HG03025 (cell line): ENCODE measurements at regions not wholly inside any gene's neighbourhood (a gene's known extent, or its start where the extent isn't known, plus 50 kb on each side); places are given as distances from the start of the nearest gene placed in this dataset.

Experiments
- ATAC-seq: cut with Tn5 transposase; IDR thresholded peaks from one replicate; pipeline ENCODE4 v1.9.1; 2021; ENCODE audit warnings: mild to moderate bottlenecking, moderate library complexity; ENCODE audit not compliant: unreplicated experiment, low FRiP score

DNA sequence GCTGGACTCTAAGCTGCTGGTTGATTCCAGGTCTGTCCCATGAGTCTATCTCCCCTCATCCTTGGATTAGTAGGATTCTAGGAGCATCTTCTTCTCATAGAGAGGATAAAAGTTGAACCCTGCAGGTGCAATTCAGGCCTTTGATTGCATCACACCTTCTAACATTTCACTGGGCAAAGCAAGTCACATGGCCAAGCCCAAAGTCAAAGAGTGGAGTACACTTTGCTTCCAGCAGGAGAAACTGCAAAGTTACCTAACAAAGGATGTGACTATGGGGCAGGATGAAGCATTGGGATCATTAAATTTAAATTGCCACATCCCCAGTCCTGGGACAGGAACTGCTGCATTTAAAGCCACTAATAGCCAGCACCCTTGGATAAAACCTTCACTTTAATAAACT is 51.0 kb upstream of the EGFLAM start:
- no peak for ATAC-seq

DNA sequence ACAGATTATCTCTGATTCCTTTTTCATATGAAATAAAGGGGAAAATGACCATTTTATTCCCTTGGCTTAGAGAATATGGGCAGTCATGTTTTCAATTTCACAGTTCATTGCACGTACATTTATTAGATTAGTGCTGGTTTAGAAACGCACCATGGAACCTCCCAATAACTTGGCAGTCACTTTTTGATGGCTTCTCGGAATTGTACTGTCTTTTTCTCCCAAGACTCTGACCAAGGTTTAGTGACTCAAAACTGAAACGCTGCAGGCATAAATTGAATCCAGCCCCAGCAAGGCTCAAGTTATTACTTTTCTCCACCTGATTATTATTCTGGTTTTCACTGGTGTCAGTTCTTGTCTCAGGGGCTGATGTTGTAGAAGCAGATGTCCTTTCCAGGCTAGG is 55.6 kb upstream of the EGFLAM start:
- no peak for ATAC-seq

DNA sequence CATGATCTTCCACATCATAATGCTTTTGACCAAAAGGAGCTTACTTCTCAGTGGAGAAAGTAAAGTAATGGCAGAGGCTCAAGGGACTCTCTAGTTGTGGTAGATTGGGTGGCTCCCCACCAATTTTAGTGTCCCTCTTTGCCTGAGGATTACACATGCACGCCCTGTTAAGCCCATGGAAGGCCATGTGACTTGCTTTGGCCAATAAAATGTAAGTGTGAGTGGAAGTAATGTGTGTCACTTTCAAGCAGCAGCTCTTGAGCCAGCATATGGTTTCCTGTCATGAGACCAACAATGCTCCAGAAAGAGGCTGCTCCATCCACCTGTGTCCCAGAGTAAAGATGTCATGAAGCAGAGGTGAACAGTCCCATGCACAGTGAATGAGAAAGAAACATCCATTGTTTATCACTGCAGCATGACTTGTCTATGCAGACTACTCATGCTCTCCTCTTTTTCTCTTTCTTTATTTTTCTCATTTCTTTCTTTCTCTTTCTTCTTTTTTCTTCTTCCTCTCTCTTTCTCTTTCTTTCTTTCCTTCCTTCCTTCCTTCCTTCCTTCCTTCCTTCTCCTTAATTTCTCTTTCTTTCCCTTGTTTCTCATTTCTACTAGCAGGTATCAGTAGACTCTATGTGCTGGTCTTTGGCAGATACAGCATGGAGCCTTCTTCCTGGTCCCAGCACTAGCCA is 57.3 kb upstream of the EGFLAM start:
- ATAC-seq: no peak

DNA sequence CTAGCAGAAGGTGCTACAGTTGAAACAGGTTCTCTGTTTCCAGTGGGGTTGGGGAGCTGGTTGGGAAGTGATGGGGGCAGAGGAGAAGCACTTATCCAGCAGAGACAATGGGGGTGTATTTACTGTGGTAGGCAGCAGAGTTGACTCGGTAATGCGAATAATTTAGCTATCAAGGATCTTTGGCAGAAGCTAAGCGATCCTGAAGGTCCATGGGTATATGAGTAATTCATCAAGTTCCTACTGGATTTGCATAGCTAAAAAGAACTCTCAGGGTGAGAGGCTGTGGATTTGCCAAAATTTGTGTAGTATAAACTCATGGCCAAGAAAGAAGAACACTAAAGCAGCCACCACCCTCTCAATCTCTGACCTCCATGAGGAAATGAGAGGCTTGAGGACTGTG is 61.2 kb upstream of the EGFLAM start:
- no peak for ATAC-seq

DNA sequence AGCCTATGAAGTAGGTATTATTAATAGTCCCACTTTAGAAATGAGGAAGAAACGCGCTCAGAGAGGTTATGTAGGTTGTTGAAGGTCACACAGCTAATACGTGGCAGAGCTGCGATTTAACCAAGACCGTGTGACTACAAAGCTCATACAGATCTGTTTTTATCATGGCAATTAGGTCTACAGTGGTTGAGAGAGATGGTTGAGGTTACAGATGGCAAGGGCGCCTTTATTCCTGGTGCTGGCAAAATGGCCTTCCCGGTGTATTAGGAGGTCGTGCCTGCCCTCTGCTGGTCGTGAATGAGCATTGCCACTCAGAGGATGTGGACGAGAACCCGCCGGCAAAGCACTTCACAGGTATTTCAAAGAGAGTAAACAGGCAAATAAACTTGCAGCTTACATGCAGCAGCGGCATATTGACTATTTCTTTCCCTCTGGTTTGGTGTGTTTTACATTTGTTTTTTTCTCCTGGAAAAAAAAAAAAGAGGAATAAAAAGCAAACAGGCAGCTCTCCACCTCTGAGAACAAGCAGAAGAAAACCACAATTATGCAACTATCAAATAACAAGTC is 65.3 kb upstream of the EGFLAM start:
- ATAC-seq: peak; percentile 48

DNA sequence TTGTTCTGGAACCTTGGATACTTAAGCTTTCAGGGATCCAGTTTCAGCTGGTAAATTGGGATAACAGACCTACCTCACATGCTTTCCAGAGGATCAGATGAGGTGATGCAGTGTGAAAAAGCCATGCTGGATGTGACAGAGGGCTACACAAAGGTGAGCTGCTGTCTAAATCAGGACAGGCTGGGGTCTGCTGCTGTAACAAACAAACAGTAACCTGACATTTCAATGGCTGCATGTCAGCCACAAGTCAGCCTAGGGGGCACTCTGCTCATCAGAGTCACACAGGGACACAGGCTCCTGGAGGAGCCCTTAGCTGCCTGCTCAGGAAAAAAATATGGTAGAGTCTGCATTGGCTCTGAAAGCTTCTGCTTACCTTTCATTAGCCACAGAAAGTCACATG is 66.7 kb upstream of the EGFLAM start:
- ATAC-seq: no peak

DNA sequence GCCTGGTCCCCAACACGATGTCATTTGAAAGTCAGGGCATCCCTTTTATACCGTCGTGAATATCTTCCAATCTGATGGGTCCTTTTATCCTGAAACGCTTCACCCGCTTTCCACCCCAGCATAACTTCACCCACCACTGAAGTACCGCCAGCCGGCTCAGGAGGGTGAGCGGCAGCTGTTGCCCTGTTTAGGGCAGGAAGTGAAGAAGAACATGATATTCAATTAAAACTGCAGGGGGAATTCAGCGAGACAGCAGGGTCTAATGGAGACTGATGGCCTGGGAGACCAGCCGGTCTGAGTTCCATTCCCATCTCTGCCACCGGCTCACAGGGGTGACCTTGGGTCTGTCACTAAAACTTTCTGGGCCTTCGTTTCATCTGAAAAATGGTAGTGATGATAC is 68.2 kb upstream of the EGFLAM start:
- ATAC-seq: no peak

DNA sequence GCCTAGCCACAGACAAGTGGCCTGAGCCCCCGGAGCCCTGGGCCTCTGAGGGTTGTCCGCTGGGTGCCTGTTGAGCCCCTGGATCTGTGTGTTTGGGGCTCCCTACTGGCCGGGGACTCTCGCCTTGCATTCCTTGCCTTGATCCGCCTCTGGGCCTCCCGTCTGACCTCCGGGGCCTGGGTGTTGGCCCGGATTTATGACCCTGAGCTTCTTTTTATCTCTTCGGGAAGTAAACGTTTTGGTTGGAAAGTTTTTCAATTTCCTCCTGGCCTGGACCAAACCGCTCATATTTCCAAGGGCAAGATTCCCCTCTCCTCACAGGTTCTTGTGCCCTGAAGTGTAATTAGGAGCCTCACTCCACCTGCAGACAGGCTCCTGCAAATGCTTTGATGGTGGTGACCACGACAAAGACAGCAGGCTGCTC is 69.3 kb upstream of the EGFLAM start:
- ATAC-seq: no peak

DNA sequence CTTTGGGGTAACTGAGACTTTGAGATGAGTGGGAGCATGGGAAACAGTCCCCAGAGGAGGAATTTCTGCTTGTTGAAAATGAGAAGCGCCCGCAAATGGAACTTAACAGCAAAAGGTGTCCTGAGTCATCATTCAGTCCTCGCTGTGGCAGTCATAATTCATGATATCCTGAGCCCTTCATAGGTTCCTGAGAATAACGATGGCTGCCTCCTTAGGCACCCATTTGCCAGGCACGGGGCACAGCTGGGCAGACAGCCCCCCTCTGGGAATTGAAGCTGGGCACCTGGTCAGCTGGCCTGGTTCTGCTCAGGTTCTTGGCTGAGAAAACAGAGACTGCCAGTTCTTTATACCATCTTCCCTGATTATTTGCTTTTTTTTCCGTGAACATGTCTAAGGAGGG is 69.8 kb upstream of the EGFLAM start:
- no peak for ATAC-seq

DNA sequence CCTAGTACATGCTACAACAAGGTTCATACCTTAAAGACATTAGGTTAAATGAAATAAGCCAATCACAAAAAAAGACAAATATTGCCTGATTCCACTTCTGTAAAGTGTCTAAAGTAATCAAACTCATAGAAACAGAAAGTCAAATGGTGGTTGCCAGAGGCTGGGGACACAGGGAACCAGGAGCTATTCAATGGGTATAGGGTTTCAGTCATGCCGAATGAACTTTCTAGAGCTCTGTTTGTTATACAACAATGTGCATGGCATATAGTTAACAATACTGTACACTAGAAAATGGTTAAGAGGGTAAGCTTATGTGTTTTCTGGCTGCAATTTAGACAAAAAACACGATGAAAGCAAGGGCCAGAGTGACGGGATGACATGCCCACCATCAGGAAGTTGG is 70.8 kb upstream of the EGFLAM start:
- no peak for ATAC-seq

DNA sequence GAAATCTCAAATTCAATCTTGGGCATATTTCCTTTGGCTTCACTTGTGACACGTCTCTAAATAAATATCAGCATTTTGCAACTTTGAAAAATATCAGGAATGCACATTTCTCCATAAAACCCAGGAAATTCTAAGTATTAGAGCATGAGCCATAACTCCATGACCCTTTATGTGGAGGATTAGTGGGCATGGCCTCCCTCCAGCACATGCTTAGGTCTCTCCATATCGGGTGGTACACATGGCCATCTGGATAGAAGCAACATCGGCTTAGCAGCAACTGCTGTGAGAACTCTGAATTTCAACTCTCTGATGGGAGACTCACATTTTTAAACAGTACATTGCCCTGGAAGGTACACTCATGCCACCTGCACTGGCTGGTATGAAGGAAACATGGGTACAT is 73.7 kb upstream of the EGFLAM start:
- ATAC-seq: no peak

DNA sequence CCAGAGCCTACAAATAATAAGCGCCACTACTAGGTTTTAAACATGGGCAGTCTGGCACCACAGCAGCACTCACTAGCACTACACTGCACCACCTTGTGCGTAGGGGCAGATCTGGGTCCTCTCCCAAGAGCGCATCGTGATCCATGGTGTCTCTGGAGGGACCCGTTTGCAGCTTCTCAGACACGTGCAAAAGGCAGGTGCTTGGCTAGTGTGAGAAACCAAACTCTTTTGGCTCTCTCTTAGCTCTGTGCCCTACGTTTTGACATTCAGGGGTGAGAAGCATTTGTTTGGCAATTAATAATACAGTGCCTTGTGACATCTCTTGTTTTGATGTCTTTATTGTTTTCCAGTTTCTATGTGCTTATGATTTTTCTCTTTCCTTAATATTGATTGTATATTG is 75.4 kb upstream of the EGFLAM start:
- ATAC-seq: no peak

DNA sequence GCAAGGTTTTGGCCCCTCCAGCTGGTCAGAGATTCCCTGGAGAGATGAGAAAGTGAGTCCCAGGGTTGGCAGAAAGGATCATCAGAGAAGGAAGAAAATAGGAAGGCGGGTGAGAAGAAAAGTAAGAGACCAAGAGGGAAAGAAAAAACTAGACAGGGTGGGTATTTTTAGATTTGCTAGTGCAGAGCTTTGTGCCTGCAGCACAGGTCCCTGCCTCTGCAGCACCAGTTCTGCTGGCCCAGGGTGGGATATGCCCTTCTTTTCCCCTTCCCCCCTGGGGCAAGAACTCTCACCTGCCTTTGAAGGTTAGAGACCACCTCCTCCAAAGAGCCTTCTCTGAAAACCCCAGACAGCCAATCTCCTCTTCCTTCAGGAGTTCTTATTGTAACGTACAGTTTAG is 90.3 kb upstream of the EGFLAM start:
- ATAC-seq: no peak

DNA sequence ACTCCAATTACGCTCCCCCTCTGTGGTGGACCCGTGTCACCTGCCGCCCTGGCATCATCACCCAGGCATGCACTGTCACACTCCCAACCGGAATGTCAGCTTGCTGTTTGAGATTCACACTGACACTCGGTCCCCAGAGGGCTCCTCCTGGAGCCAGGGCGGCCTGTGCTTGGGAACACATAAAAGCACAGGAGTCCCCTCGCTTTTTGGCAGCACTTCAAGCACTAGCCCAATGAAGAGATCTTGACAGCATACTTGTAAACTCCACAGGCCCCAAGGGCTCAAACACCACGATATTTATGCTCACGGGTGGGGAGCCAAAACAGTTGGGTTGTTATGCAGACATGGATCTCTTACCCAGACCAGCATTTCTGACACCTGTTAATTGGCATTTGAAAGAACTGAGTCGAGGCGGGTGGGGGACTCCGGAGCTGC is 90.8 kb upstream of the EGFLAM start:
- ATAC-seq: no peak

DNA sequence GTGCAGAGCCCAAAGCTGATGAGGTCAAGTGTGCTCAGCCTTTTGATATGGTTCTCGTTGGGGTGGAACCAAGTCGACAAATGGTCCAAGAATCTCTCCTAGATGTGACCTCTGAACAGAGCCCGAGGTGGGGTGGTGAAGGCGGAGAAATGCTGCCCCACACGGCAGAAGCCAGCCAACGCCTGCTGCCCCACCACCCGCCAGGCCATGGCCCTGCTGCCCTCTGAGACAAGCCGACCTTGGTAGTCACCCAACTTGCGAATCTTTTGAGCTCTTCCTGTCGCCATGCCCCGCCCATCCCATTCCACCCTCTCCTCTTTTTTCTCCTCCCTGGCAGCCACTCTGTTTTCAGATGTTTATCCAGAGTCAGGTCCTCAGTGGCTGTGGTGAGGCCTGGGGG is 91.5 kb upstream of the EGFLAM start:
- no peak for ATAC-seq

DNA sequence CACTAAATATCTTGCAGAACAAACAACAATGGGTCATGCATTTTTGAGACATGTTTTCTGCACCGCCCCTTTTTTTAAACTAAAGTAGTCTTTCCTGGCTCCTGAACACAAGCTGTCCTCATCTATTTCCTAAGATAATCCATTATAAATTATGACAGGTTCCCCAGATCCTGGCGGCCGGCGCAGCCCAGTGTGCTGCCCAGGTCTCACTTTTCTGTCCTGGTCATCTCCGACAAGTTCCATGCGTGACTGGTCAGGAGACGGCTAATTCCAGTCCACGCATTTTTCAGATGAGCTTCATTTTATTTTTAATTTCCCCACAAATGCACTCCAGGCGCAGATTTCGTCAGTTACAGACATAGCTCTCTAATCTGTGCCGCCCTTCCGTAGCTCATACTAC is 92.9 kb upstream of the EGFLAM start:
- ATAC-seq: no peak

DNA sequence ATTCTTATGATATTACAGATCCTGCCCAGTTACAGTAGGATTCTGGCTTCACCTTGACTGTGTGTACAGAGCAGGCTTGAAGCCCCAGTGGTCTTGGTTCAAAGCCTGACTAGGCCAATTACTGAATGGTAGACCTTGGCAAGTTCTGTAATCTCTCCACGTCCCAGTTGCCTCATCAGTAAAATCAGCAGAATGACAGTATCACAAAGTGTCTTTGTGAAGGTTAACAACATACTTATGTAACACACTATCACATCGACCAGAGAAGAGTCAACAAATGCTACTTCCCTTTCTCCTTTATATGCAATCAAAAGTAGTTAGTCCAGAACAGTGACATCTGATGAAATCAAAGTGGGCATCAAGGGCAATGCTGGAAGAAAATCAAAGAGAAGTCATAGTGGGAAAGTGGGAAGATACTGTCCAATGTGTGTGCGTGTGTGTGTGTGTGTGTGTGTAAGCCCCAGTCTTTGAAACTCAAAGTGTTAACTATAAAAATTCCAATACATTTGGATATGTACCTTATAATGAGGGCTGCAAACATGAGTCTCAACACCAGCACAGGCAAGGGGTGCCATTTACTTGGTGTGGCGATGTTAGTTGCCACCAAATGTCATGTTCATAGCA is 93.5 kb upstream of the EGFLAM start:
- no peak for ATAC-seq

DNA sequence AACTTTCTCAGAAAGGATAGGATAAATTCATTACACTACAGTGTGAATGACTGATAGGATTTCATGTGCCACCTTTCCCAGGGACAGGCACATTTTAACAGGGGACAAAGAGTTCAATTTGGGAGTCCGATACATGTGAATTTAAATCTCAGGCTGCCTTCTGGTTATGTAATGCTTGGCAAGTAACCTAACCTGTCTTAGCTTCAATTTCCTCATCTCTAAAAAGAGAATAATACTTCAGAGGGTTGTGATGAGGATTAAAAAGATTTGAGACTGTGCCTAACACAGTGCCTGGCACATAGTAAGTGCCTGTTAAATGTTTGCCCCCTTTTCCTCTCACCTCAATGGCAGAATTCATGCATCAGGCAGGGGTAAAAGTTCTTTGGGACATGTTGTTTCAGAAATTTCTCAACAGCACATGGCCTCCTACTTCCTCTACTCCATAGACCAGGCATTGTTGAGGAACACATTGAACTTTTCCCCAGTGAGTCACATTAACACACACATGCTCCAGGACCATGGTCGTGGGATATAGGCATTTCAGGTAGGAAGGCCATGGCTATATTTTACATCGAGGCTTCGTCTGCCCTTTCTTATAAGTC is 94.6 kb upstream of the EGFLAM start:
- ATAC-seq: no peak

DNA sequence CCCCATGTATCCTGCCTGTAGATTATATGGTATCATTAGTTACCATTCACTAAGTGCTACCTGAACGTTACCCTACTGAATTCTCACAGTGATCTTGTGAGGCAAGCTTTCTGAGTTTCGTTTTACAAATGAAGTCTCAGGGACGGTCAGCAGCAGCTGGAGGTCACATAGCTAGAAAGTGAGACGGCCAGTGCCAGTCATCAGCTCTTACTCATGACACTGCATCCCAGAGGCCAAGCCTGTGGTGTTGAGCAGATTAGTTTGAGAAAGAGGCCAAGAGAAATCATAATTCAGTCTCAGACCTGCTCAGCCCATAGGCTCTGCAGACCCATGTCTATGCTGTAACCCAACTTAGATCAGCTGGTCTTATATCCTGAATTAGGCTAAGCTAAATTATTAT is 95.7 kb upstream of the EGFLAM start:
- no peak for ATAC-seq

DNA sequence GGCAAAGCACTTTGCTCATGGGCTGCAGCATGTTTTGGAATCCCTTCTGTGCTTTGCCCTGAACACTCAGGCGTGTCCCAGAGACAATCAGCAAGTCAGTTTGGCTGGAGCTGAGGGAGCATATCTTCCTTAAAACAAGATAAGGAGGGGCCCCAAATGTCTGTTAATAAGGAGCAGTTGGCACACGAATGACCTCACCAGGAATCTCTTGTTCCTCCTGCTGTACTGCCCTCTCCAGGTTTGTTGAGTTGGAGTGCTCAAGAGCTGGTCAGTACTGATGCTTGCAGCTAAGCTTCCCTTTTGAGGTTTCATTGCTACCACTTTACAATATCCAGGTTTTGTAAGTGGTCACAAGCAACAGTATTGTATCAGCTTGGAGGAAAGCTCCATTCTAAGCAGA is 101.3 kb upstream of the EGFLAM start:
- no peak for ATAC-seq

DNA sequence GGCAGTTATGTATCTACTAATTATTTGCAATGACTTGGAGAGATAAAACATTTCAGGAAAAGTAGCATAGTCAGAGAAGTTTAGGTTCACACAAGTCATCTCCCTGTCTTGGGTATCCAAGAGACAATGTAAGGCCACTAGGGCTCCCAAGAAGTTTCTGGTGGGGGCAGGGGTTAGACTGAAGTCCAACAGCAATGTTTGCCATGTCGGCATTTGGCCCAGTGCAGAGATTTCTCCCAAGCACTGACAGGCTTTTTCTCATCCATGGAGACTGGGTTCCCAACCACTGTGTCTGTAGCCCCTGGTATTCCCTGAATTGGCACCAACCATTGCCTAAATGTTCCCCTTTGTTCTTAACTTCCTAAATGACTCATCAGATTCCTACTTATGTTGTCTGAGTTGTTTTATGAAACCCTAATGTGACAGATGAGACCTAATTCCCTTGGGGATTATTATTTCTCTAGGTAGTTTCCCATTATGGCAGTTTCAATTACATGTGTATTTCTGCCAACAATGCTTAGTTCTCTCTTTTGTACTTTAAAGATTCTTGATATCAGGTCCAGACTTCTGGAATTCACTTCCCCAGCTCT is 103.6 kb upstream of the EGFLAM start:
- ATAC-seq: no peak

DNA sequence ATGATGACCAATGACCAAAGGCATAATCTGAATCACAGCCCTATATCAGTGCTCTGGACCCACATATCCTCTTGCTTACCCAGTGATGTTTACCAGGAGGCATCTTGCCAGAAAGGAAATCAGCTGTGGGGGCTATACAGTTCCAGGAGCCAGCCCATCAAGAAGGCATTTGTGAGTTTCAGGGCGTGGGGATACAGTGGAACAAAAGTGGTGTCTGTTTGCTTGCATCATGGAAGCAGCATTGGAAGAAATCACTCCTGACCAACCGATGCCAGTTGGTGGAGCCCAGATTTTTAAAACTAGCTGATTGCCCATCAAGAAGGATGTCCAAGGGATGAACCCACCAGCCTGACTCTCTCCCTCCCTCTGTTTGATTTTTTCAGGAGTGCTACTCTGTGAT is 106.5 kb upstream of the EGFLAM start:
- no peak for ATAC-seq
